ENCODE measurements at regions not wholly inside any gene's neighbourhood (a gene's known extent, or its start where the extent isn't known, plus 50 kb on each side); places are given as distances from the start of the nearest gene placed in this dataset.
"Not testable (repeated sequence)": the region's sequence is repeated elsewhere in the genome, so short reads cannot be mapped to it uniquely, and the experiment has no call there.

- H3K9me3 ChIP-seq (ENCODE audit: control insufficient read depth, low read length), result no peaks in the 10 kb centered on the region
- H3K4me3 ChIP-seq (ENCODE audit: insufficient read depth, low read depth, low read length, poor library complexity, severe bottlenecking), result no peak overlapping the region
- H3K27me3 ChIP-seq (replicated peaks; ENCODE audit: control insufficient read depth, insufficient read depth, low read length, poor library complexity, severe bottlenecking), result no peaks in the 10 kb centered on the region
- no peak overlapping the region for H3K27ac ChIP-seq (ENCODE audit: insufficient read depth, low read length, poor library complexity, severe bottlenecking)
- no peaks in the 10 kb centered on the region for H3K36me3 ChIP-seq (ENCODE audit: control insufficient read depth, insufficient read depth, low read length)
- no peaks in the 10 kb centered on the region for H3K4me1 ChIP-seq (ENCODE audit: control insufficient read depth, insufficient read depth, low read length, poor library complexity, severe bottlenecking)
- DNase-seq, result no peak
Observed at GRCh38 chr6:104462811-104463599, 396.7 kb downstream of the HACE1 start.

- no peaks in the 10 kb centered on the region for H3K9me3 ChIP-seq (ENCODE audit: control insufficient read depth, low read length)
- no peaks in the 10 kb centered on the region for H3K27me3 ChIP-seq (replicated peaks; ENCODE audit: control insufficient read depth, insufficient read depth, low read length, poor library complexity, severe bottlenecking)
- DNase-seq, result no peak
Observed at GRCh38 chr6:104460738-104461483, 398.8 kb downstream of the HACE1 start.

DNA sequence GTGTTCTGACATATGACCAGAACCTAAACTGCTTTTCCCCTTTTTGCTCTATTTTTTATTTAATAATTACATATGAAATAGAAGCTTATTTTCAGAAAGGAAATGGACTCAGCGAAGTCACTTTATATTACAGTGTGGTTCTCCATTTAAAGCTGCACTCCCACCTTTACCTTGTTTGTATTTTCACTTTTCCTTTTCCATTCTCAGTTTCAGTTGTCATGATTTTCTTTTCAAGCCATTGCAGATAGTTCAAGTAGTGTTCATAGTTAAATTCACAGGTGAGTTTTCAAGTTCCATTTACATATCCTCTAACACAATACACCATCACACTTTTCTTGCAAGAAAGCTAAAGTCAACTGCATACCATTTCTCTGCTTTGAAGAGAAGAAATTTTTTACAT is 400.2 kb downstream of the HACE1 start:
- Histone ChIP-seq H3K27me3 (replicated peaks; ENCODE audit: control insufficient read depth, insufficient read depth, low read length, poor library complexity, severe bottlenecking) (no peaks in the 10 kb centered on the region), H3K9me3 (ENCODE audit: control insufficient read depth, low read length) (no peaks in the 10 kb centered on the region), H3K27ac (ENCODE audit: insufficient read depth, low read length, poor library complexity, severe bottlenecking) (no peak overlapping the region), H3K36me3 (ENCODE audit: control insufficient read depth, insufficient read depth, low read length) (no peaks in the 10 kb centered on the region), H3K4me1 (ENCODE audit: control insufficient read depth, insufficient read depth, low read length, poor library complexity, severe bottlenecking) (no peaks in the 10 kb centered on the region), H3K4me3 (ENCODE audit: insufficient read depth, low read depth, low read length, poor library complexity, severe bottlenecking) (no peak overlapping the region)
- DNase-seq, result no peak

More at GRCh38 chr6:104460738-104461483, 398.8 kb downstream of the HACE1 start:
- Histone ChIP-seq H3K36me3 (ENCODE audit: control insufficient read depth, insufficient read depth, low read length) (no peaks in the 10 kb centered on the region), H3K27ac (ENCODE audit: insufficient read depth, low read length, poor library complexity, severe bottlenecking) (no peak overlapping the region), H3K4me3 (ENCODE audit: insufficient read depth, low read depth, low read length, poor library complexity, severe bottlenecking) (no peak overlapping the region), H3K4me1 (ENCODE audit: control insufficient read depth, insufficient read depth, low read length, poor library complexity, severe bottlenecking) (no peaks in the 10 kb centered on the region)

DNA sequence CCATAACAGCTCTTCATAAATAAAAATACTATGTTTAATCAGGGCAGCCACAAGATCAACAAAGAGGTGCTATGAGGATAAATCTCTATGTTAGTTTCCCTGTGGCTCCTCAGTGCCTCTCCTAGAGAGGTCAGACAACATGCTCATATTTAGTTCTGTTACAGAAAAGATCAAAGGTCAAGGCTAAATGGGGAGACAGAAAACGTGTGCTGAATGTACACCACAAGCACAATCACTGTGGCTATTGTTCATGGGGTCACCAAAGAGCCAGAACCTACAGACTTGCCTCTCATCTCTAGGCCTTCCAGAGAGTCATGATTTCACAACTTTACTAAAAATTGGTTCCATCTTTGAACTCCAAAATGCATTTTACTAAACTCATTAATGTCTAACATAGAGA is 409.8 kb downstream of the HACE1 start:
- Histone ChIP-seq H3K27me3 (replicated peaks; ENCODE audit: control insufficient read depth, insufficient read depth, low read length, poor library complexity, severe bottlenecking) (no peaks in the 10 kb centered on the region), H3K4me3 (ENCODE audit: insufficient read depth, low read depth, low read length, poor library complexity, severe bottlenecking) (no peak overlapping the region), H3K36me3 (ENCODE audit: control insufficient read depth, insufficient read depth, low read length) (no peaks in the 10 kb centered on the region), H3K4me1 (ENCODE audit: control insufficient read depth, insufficient read depth, low read length, poor library complexity, severe bottlenecking) (no peaks in the 10 kb centered on the region), H3K27ac (ENCODE audit: insufficient read depth, low read length, poor library complexity, severe bottlenecking) (no peak overlapping the region), H3K9me3 (ENCODE audit: control insufficient read depth, low read length) (no peaks in the 10 kb centered on the region)
- DNase-seq, result no peak

- not testable (repeated sequence) for H3K9me3 ChIP-seq (ENCODE audit: control insufficient read depth, low read length); DNase-seq
Observed at GRCh38 chr6:104446101-104447080, 413.3 kb downstream of the HACE1 start.

GRCh38 chr6:104434519-104434918 is 425.2 kb downstream of the HACE1 start:
- H3K4me3 ChIP-seq (ENCODE audit: insufficient read depth, low read depth, low read length, poor library complexity, severe bottlenecking), result no peak overlapping the region
- no peak for DNase-seq
- H3K27ac ChIP-seq (ENCODE audit: insufficient read depth, low read length, poor library complexity, severe bottlenecking), result no peak overlapping the region
- no peaks in the 10 kb centered on the region for H3K9me3 ChIP-seq (ENCODE audit: control insufficient read depth, low read length)
- H3K4me1 ChIP-seq (ENCODE audit: control insufficient read depth, insufficient read depth, low read length, poor library complexity, severe bottlenecking), result no peaks in the 10 kb centered on the region
- no peaks in the 10 kb centered on the region for H3K36me3 ChIP-seq (ENCODE audit: control insufficient read depth, insufficient read depth, low read length)
- no peaks in the 10 kb centered on the region for H3K27me3 ChIP-seq (replicated peaks; ENCODE audit: control insufficient read depth, insufficient read depth, low read length, poor library complexity, severe bottlenecking)

More at GRCh38 chr6:104446101-104447080, 413.3 kb downstream of the HACE1 start:
- H3K4me1 ChIP-seq (ENCODE audit: control insufficient read depth, insufficient read depth, low read length, poor library complexity, severe bottlenecking); H3K27me3 ChIP-seq (replicated peaks; ENCODE audit: control insufficient read depth, insufficient read depth, low read length, poor library complexity, severe bottlenecking); H3K27ac ChIP-seq (ENCODE audit: insufficient read depth, low read length, poor library complexity, severe bottlenecking); H3K36me3 ChIP-seq (ENCODE audit: control insufficient read depth, insufficient read depth, low read length); H3K4me3 ChIP-seq (ENCODE audit: insufficient read depth, low read depth, low read length, poor library complexity, severe bottlenecking): not testable (repeated sequence)

GRCh38 chr6:104431096-104431495 is 428.6 kb downstream of the HACE1 start:
- Histone ChIP-seq H3K27me3 (replicated peaks; ENCODE audit: control insufficient read depth, insufficient read depth, low read length, poor library complexity, severe bottlenecking) (no peaks in the 10 kb centered on the region), H3K9me3 (ENCODE audit: control insufficient read depth, low read length) (no peaks in the 10 kb centered on the region), H3K27ac (ENCODE audit: insufficient read depth, low read length, poor library complexity, severe bottlenecking) (no peak overlapping the region), H3K4me1 (ENCODE audit: control insufficient read depth, insufficient read depth, low read length, poor library complexity, severe bottlenecking) (no peaks in the 10 kb centered on the region), H3K4me3 (ENCODE audit: insufficient read depth, low read depth, low read length, poor library complexity, severe bottlenecking) (no peak overlapping the region), H3K36me3 (ENCODE audit: control insufficient read depth, insufficient read depth, low read length) (no peaks in the 10 kb centered on the region)
- no peak for DNase-seq

DNA sequence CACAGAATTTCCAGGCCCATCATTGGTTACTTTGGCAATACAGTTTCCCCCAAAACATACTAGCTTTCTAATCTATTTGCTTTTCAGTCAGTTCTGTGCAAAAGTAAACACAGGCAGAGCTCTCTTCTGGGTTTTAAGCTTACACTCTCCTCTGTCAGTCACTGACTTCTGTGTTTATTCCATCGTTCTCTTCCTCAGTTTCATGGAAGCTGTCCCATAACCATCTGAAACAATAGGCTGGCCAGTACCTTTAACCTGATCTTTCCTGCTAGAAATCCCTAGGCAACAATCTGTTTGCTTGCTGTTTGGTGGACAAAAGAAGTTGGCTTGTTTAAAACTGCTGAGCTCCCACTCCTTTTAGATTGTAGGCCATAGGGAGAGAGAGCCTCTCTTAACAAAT is 431.5 kb downstream of the HACE1 start:
- H3K27ac ChIP-seq (ENCODE audit: insufficient read depth, low read length, poor library complexity, severe bottlenecking), result no peak overlapping the region
- H3K9me3 ChIP-seq (ENCODE audit: control insufficient read depth, low read length), result no peaks in the 10 kb centered on the region
- H3K36me3 ChIP-seq (ENCODE audit: control insufficient read depth, insufficient read depth, low read length), result no peaks in the 10 kb centered on the region
- no peak overlapping the region for H3K4me3 ChIP-seq (ENCODE audit: insufficient read depth, low read depth, low read length, poor library complexity, severe bottlenecking)
- H3K27me3 ChIP-seq (replicated peaks; ENCODE audit: control insufficient read depth, insufficient read depth, low read length, poor library complexity, severe bottlenecking), result no peaks in the 10 kb centered on the region
- no peaks in the 10 kb centered on the region for H3K4me1 ChIP-seq (ENCODE audit: control insufficient read depth, insufficient read depth, low read length, poor library complexity, severe bottlenecking)
- DNase-seq, result no peak

- DNase-seq, result no peak
- Histone ChIP-seq H3K36me3 (ENCODE audit: control insufficient read depth, insufficient read depth, low read length) (no peaks in the 10 kb centered on the region), H3K27ac (ENCODE audit: insufficient read depth, low read length, poor library complexity, severe bottlenecking) (no peak overlapping the region), H3K4me3 (ENCODE audit: insufficient read depth, low read depth, low read length, poor library complexity, severe bottlenecking) (no peak overlapping the region), H3K9me3 (ENCODE audit: control insufficient read depth, low read length) (no peaks in the 10 kb centered on the region), H3K4me1 (ENCODE audit: control insufficient read depth, insufficient read depth, low read length, poor library complexity, severe bottlenecking) (no peaks in the 10 kb centered on the region), H3K27me3 (replicated peaks; ENCODE audit: control insufficient read depth, insufficient read depth, low read length, poor library complexity, severe bottlenecking) (no peaks in the 10 kb centered on the region)
Observed at GRCh38 chr6:104423691-104424090, 436.0 kb downstream of the HACE1 start.

Data from effector memory CD4-positive, alpha-beta T cell (primary cell).